ENCODE measurements at regions not wholly inside any gene's neighbourhood (a gene's known extent, or its start where the extent isn't known, plus 50 kb on each side); places are given as distances from the start of the nearest gene placed in this dataset.
"Not testable (repeated sequence)": the region's sequence is repeated elsewhere in the genome, so short reads cannot be mapped to it uniquely, and the experiment has no call there.

DNA sequence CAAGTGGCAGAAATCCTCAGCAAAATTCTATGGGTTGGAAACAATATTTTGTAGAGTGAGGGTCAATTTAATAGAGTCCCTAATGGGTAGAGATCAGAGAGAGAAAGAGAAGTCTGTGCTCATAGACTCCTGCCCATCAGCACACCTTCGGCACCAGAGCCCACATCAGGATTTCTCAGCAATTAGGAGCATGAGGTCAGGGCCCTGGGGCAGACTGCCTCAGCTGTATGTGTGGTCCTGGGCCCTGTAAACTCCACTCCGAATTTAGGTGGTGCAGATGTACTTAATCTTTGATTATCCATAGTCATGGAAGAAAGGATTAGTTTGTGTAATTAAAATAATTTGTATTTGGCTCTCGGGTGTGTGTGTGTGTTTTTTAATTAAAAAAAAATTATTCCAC lies 372.6 kb downstream of the AEBP2 start:
- intact Hi-C loops (cut with micrococcal nuclease) = no loop called here

DNA sequence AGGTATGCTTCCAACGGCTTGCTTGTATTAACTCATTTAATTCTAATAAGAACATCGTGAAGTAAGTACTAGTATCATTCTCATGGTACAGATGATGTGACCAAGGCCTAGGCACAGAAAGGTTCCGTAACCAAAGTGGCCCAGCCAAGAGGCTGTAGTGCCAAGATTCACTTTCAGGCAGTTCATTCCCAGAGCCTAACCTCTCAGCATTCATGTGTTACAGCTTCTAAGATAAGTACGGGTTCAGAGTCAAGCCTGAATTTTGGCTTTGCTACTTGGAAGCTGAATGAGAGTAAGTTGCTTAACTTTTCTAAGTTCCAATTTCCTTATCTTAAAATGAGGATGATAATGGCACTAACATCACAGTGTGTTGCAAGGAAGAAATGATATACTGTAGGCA lies 379.9 kb downstream of the AEBP2 start:
- intact Hi-C loops (cut with micrococcal nuclease) = no loop called here

DNA sequence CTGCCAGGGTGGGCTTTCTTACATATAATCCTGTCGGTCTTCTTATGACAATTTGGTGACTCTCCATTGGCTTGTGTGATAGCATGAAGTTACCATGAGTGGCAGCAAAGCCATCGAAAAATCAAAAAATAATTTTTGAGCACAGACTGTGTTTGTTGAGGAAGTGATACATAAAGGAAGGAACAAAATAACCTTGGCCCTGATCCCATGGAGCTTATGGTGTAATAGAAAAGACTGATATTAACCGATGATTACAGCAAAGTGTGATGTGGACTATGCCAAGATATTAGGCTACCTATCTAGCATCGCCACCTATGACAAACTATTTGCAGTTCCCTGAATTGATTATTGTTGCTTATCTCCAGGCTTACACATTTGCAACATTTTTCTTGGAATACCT lies 383.2 kb downstream of the AEBP2 start:
- intact Hi-C loops (cut with micrococcal nuclease) = no loop called here

DNA sequence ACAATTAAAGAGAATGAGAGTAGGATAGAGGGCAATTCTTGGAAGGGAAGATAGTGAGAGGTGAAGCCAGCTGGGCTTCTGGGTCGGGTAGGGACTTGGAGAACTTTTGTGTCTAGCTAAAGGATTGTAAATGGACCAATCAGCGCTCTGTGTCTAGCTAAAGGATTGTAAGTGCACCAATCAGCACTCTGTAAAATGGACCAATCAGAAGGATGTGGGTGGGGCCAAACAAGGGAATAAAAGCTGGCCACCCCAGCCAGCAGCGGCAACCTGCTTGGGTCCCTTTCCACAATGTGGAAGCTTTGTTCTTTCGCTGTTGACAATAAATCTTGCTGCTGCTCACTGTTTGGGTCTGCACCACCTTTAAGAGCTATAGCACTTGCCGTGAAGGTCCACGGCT lies 384.0 kb downstream of the AEBP2 start:
- intact Hi-C loops (cut with micrococcal nuclease) = not testable (repeated sequence)

DNA sequence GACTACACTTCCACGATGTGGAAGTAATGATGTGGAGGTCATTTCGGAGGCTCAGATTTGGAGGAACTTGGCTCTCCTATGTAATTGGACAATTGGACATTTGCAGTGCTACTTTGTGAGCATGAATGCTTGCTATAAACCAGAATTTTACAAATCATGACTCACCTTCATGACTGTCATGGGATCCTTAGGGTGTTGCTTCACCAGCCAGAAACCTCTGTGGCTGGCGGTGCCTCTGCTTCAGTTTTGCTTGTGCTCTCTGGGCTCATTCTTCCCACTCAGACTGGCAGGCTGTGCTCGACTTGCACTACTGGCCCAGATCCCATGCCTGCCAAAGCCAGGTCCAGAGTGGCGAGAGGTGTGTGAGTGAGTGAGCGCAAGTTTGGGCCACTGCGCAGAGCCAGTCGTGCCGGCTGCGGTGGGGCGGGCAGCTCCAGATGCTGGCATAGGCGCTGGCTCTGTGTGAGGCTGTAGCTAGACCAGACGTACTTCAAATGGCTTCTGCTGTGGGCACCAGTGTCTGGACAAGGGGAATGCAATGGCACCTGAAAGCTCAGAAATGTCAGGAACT lies 387.8 kb downstream of the AEBP2 start:
- intact Hi-C loops (cut with micrococcal nuclease) = no loop called here

DNA sequence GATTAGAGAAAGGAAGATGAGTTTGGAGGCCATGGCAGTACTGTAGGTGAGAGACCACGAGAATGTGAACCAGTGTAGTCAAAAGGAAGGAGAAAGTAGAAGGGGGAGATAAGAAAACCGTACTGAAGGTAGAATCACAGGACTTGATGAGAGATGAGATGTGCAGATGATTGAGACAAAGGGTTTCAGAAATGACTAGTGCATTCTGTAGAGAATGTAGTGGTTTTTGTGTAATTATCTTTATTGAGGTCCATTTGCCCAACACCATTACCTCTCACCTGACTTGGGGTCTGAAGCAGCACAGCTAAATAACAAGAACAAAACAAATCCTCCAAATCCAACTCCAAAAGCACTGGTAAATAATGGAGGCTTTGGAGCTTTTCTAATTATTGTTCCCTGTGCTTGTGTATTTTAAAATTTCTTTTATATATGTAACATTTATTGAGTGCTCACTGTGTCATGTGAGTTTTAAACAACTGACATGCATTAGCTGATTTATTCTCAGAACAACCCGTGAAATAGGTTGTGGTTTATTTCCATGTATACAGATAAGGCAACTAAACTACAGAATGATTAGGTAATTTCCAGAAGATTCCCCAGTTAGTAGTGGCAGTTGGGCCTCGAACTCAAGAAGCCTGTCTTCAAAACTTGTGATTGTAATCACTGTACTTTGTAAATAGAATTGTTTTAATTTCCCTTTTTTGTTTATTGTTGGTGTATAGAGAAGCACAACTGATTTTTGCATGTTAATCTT lies 390.0 kb downstream of the AEBP2 start:
- intact Hi-C loops (cut with micrococcal nuclease) = no loop called here

DNA sequence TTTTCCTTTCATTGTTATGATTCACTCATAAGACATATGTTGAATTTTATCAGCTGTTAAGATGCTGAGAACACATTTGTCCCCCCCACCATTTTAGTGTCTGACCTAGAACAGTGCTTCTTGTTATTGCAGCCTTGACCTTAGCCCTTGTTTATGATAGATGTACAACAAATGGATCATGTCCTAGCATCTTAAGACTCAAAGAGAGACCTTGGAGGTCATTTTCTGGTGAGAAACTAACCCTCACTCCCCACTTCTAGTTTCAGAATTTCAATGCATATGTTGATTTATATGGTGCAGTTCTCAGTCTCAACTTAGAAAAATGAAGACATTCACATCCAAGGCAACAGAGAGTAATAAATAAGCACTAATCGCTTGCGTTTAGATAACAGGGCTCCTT lies 391.2 kb downstream of the AEBP2 start:
- intact Hi-C loops (cut with micrococcal nuclease) = loop anchor here (1.0 to 10.0 kb wide), 3 partner anchors 38 to 256 kb away; no protein-coding TSS in a partner anchor

DNA sequence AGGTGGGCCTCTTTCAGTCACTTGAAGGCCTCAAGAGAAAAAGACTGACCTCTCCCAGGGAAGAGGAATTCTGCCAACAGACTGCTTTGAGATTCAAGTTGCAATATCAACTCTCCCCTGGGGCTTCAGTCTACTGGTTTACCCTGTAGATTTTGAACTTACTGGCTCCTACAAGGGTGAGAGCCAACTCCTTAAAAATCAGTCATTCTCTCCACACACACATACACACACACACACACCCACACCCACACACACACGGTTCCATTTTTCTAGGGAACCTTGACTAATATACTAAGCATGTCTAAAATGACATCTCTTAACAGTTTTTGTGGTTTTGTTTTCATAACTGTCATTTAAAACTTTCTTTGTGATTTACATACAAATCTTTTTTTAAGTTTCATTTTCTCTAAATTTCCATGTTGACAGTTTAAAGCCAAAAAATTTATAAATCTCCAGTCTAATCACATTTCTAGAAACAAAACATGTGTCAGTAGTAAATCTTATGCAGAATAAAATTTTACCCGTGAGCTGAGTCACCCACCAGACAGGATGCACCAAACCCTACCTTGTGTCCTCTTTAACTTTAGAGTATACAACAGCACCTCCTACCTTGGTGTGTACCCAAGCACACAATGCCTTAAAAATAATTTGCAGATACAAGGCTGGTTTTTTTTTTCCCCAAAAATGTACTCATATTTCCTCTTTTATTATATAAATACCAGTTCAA lies 394.6 kb downstream of the AEBP2 start:
- intact Hi-C loops (cut with micrococcal nuclease) = loop anchor here (1.0 to 10.0 kb wide), 3 partner anchors 42 to 259 kb away; no protein-coding TSS in a partner anchor

DNA sequence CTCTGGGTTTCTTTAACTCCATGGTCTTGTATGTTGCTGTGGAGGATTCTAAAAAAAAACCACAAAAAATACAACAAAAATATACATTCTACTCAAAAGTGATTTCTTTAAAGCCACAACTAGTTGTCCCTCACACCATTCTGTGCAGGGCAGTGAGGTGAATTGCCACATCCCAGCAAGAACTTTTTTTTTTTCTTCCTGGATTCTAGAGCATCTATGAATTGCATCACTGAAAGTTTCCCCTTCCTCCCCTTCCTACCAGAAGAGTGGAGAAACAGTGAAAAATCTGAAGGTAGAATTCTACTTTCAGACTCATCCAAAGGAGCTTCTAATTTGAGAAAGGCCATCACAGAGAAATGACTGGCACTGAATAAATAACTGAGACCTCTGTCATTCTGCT lies 395.3 kb downstream of the AEBP2 start:
- intact Hi-C loops (cut with micrococcal nuclease) = loop anchor here (1.0 to 10.0 kb wide), 3 partner anchors 42 to 260 kb away; no protein-coding TSS in a partner anchor

DNA sequence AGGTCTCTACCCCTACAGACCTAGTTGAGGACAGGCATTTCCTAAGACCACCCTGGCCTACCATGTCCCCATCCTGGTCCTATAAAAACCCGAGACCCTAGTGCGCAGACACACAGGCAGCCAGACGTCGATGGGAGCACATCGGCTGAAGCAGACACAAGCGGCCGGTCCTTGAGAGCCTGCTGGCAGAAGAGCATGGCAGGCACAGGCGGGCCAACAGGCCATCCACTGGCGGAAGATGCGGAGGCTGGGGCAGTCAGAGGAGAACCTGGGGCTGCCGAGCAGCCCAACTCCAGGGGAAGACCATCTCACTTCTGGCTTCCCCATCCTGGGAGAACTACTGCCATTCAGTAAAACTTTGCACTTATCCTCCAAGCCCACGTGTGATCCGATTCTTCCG lies 396.8 kb downstream of the AEBP2 start:
- intact Hi-C loops (cut with micrococcal nuclease) = loop anchor here (10.0 kb wide), 1 partner anchor 261 kb away; no protein-coding TSS in a partner anchor

DNA sequence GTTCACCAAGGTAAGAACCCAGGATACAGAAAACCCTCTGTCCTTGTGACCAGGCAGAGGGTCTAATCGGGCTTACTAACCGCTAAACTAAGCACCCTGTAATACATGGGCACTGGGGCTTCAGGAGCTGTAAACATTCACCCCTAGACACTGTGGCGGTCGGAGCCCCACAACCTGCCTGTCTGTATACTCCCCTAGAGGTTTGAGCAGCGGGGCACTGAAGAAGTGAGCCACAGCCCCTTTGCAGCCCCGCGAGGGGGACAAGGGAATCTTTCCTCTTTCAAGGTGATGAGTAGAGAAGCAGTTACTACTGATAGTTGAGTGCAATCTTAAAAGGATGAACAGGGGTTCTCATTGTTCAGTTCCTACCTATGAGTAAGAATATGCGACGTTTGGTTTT lies 397.2 kb downstream of the AEBP2 start:
- intact Hi-C loops (cut with micrococcal nuclease) = loop anchor here (10.0 kb wide), 1 partner anchor 262 kb away; no protein-coding TSS in a partner anchor

DNA sequence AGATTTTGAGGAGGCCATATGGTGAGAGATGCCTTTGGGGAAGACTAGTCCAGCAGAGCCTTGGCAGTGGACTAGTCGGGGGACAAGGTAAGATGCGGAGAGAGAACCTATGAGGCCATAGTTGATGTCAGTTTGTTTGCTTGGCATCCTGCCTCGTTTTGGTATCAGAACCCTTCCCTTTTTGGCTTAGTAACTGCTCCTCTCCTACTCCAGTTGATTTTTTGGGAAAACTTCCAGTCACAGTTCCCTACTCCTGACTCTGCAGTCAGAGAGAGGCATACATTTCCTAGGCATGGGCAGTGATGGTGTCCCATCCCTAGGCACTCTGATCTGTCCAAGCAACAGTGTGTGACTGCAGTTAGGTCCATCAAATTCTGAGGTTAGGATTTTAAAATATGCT lies 398.3 kb downstream of the AEBP2 start:
- intact Hi-C loops (cut with micrococcal nuclease) = loop anchor here (10.0 kb wide), 1 partner anchor 263 kb away; no protein-coding TSS in a partner anchor

DNA sequence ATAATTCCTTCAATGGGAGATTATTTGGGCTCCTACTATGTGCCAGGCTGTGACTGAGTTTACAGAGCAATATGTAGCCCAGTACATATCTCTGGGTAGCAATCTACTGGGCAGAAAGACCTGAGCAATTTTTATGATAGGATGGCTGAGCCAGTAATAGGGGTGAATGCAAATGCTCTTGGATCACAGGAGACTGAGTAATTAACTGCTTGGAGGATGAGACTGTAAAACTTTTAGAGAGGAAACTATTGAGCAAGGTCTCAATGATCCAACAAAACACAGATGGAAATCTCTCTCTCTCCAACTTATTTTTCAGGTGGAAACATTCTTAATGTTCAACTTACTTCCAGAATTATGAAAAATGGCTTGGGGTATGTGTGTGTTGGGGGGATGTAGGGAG lies 402.2 kb downstream of the AEBP2 start:
- intact Hi-C loops (cut with micrococcal nuclease) = no loop called here

DNA sequence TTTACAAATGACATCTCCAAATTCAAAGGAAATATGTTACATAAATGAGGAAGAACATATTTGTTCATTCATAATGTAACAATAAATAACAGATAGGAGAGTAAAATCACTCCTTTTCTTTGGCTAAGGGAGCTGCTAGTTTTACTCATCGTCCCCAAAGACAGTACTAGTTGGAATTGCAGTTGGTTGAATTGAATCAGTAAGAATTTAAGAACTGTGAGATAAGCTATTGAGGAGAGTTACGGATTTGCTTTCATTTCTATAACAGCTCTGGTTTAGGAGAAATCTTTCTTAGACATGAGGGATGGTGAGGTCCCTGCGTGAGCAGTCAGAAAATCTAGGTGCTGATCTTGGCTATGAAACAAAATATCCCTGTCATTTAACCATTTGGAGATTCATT lies 402.8 kb downstream of the AEBP2 start:
- intact Hi-C loops (cut with micrococcal nuclease) = no loop called here

DNA sequence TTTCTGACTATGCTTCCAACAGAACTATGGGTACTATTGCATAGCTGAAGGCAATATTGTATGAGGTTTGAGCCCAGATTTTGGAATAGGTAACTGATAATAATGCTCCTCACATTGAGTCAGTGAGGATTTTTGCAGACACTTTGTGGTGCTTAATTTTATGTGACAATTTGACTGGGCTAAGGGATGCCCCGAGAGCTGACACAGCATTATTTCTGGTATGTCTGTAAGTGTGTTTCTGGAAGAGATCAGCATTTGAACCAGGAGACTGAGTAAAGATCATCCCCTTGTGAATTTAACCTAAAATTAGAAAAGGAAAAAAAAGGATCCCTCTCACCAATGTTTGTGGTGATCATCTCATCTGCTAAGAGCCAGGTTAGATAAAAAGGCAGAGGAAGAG lies 404.9 kb downstream of the AEBP2 start:
- intact Hi-C loops (cut with micrococcal nuclease) = no loop called here

DNA sequence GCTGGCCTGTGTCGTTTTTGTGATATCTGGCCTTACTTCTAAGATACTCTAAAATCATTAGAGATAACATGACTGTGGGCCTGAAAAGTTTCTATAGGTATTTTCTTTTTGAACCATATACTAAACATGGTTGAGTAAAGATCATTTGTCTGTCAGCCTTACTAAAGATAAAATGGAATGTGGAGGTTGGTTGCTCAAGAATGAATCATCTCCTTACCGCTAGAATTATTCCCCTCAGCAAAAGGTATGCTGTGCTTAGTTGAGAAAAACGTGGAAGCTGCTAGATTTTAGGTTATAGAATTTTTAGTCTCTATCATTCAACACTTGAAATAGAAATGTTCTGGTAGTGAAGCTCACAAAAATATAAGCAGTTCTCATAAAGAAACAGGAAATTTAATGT lies 407.3 kb downstream of the AEBP2 start:
- intact Hi-C loops (cut with micrococcal nuclease) = no loop called here

DNA sequence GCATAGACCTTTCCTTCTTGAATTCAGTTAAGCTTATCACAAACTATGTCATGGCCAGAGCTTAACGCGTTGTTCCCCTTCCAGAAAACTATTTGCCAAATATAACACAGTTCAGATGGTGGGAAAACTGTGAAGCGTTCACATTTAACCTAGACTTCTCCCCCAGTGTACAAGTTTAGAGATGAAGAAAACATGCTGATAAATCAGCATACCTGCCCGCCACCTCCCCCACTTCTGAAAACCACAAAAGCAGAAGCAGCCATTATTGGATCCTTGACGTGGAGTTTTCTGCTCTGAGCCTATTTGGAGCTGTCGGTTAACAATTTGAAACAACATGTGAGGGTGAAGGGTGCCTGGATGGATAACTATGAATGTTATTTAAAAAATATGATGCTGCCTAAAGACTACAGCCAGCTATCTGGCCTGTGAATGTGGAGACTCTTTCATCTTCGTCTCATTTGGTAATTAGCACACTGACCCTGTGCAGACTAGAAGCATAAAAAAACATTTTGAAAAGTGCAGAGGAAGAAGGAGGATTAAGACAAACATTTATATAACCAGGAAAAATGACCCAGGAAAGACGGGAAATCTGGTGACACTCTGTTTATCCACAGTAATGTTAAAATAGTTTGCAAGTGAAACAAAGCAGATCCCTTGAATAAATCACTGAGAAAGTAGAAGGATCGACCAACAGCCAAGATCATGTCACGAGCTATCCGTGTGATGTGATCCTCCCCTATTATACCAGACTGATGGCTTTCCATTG lies 408.2 kb downstream of the AEBP2 start:
- intact Hi-C loops (cut with micrococcal nuclease) = no loop called here

DNA sequence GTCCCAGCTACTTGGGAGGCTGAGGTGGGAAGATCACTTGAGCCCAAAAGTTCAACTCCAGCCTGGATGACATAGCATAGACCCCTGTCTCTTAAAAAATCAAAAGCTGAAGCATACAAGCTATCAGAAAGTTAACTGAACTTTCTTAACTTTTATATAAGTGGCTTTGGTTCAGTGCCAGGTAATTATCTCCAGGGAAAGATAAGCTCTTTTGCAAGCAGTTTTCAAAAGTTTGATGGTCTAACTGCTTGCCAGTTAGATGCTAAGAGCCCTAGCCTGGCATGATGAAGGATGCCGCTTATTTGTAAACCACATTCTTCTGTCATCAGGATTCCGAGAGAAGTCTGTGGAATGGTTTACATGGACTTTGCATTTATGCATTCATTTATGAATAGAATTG lies 409.1 kb downstream of the AEBP2 start:
- intact Hi-C loops (cut with micrococcal nuclease) = no loop called here

DNA sequence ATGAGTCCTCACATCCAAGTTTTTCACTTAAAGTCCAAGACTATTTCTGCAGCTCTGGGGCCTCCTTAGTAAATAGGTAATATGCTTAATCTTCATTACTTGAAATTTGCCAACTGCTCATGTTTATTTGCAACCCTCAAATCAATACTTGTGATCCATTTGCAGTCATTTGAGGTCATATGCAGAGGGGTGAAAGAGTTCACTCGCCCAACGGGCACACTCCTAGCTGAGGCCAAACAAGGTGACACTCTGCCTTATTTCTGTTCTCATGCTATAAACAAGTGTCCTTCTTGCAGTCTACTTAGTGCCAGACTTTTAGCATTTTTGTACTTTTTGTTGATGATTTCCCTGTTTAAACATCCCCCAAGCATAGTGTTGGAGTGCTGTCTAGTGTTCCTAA lies 409.9 kb downstream of the AEBP2 start:
- intact Hi-C loops (cut with micrococcal nuclease) = no loop called here

DNA sequence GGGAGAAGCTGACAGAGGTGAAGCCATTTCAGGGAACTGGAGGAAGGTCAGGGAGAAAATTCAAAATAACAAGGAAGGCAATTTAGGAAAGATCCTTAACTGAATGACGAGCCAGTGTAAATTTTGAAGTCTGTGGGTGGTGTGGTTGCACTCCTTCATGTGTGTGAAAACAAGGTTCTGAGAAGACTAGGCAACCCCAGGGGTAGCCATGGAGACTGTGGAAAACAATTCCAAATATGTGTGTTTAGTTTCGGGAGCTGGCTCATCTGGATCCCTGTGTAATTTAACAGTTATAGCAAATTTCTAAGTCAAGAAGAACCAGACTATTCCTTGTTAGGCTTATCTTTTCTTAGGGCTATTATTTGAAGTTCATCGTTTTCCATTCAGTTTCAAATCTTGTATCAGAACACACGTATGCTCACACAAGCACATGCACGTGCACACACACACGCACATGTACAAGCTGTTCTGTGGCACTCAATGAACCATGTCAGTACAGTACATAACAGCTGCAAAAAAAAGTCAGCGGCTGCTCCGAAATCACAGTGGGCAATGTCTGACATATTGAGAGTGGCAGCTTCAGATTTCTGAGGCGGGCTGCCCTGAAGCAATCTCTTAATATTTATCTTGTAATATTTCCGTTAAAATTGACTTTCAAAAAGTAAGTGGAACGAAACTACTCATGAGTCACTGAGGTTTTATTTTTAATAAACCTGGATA lies 411.2 kb downstream of the AEBP2 start:
- intact Hi-C loops (cut with micrococcal nuclease) = no loop called here

Data from T-helper 2 cell treated with Interferon-gamma antibody and Interleukin-4, amounts not matched to agents 100 ng/mL and 5 ng/mL, for 36 hours (primary cell).